Keratinocyte (primary cell): ENCODE measurements at regions not wholly inside any gene's neighbourhood (a gene's known extent, or its start where the extent isn't known, plus 50 kb on each side); places are given as distances from the start of the nearest gene placed in this dataset.

Experiments used
- DNase-seq: peaks from one replicate; pipeline ENCODE4 v3.0.0-alpha.2; 2011; ENCODE audit warnings: low read depth, missing footprints, low spot score
- FAIRE-seq: peaks from 2 replicates; lab custom pipeline; 2011; peaks lifted over from hg19 to GRCh38; lab: Jason Lieb, UNC
- H2AFZ ChIP-seq: 2 replicates; pipeline ENCODE4 v1.6.0; 2012; ENCODE audit warnings: low read length, control low read depth, inconsistent platforms; ENCODE audit not compliant: control insufficient read depth
- H3K27ac ChIP-seq: 2 replicates; pipeline ENCODE4 v1.5.1; 2011; ENCODE audit warnings: low read length; ENCODE audit not compliant: control insufficient read depth, insufficient read depth
- H3K27me3 ChIP-seq: 3 replicates; pipeline ENCODE4 v1.6.0; 2011; ENCODE audit warnings: low read length; ENCODE audit not compliant: control insufficient read depth, insufficient read depth; ENCODE audit errors: extremely low read depth
- H3K36me3 ChIP-seq, 2 experiments: 2 replicates in 1 of 2; 3 replicates in 1 of 2; pipeline ENCODE4 v1.5.1; 2011; ENCODE audit warnings: low read length in 2 of 2, mild to moderate bottlenecking in 1 of 2; ENCODE audit not compliant: control insufficient read depth in 2 of 2, insufficient read depth in 2 of 2; ENCODE audit errors: extremely low read depth in 1 of 2
- H3K4me1 ChIP-seq: 3 replicates; pipeline ENCODE4 v1.5.1; 2011; ENCODE audit warnings: low read length; ENCODE audit not compliant: control insufficient read depth, insufficient read depth; ENCODE audit errors: extremely low read depth
- H3K4me2 ChIP-seq: 3 replicates; pipeline ENCODE4 v1.6.0; 2011; ENCODE audit warnings: low read depth, low read length; ENCODE audit not compliant: control insufficient read depth, insufficient read depth; ENCODE audit errors: extremely low read depth
- H3K4me3 ChIP-seq, 3 experiments: fragments of 200-600 bp in 1 of 3; sonication (generic) in 1 of 3; 2 replicates in 2 of 3; 3 replicates in 1 of 3; pipeline ENCODE4 v1.5.1; 2011 to 2016; ENCODE audit warnings: low read length in 3 of 3, mild to moderate bottlenecking in 3 of 3, control low read depth in 2 of 3, inconsistent platforms in 1 of 3, low read depth in 1 of 3, mixed read lengths in 1 of 3, mixed run types in 1 of 3, moderate library complexity in 1 of 3; ENCODE audit not compliant: control insufficient read depth in 2 of 3, insufficient read depth in 2 of 3; ENCODE audit errors: extremely low read depth in 1 of 3
- H3K79me2 ChIP-seq: 2 replicates; pipeline ENCODE4 v1.6.0; 2012; ENCODE audit warnings: low read length; ENCODE audit not compliant: control insufficient read depth, insufficient read depth
- H3K9ac ChIP-seq: 3 replicates; pipeline ENCODE4 v1.6.0; 2011; ENCODE audit warnings: low read length; ENCODE audit not compliant: control insufficient read depth, insufficient read depth; ENCODE audit errors: extremely low read depth
- H3K9me1 ChIP-seq: 3 replicates; pipeline ENCODE4 v1.6.0; 2011; ENCODE audit warnings: low read length; ENCODE audit not compliant: control insufficient read depth, insufficient read depth; ENCODE audit errors: extremely low read depth
- H3K9me3 ChIP-seq: 2 replicates; pipeline ENCODE4 v1.5.1; 2012; ENCODE audit warnings: low read depth, low read length; ENCODE audit not compliant: control insufficient read depth
- H4K20me1 ChIP-seq: 3 replicates; pipeline ENCODE4 v1.6.0; 2011; ENCODE audit warnings: low read length; ENCODE audit not compliant: control insufficient read depth, insufficient read depth; ENCODE audit errors: extremely low read depth
- CTCF ChIP-seq, 3 experiments: IDR thresholded peaks in 1 of 3; conservative IDR thresholded peaks in 1 of 3; optimal IDR thresholded peaks in 1 of 3; 2 replicates in 2 of 3; 3 replicates in 1 of 3; pipeline versions ENCODE3 to v1.5.1; 2011; ENCODE audit warnings: low read length in 3 of 3, mild to moderate bottlenecking in 3 of 3, moderate library complexity in 2 of 3, control low read depth in 1 of 3, inconsistent platforms in 1 of 3; ENCODE audit not compliant: insufficient read depth in 2 of 3; ENCODE audit errors: extremely low read depth in 1 of 3
- EZH2 ChIP-seq: IDR thresholded peaks from one replicate; pipeline ENCODE4 v1.6.1; 2012; ENCODE audit warnings: inconsistent platforms, mild to moderate bottlenecking, low read length, moderate library complexity
- dilution Hi-C: fragments of 300-500 bp; cut with MboI; formaldehyde crosslinking; loops from one replicate; pipeline ENCODE4 v1.7.0; 2020; ENCODE audit warnings: low sequenced_read_pairs; ENCODE audit not compliant: extremely low pct_ligation_motif_present

- no peak overlapping the region for H2AFZ ChIP-seq
- no peak overlapping the region for H3K4me2 ChIP-seq
- H3K9ac ChIP-seq, result no peak overlapping the region
- H3K4me1 ChIP-seq, result no peaks in the 10 kb centered on the region
- dilution Hi-C loops, result no loop called here
- no peak overlapping the region for H3K4me3 ChIP-seq
- H4K20me1 ChIP-seq, result no peaks in the 10 kb centered on the region
- no peaks in the 10 kb centered on the region for H3K9me1 ChIP-seq
- DNase-seq, result no peak
- H3K79me2 ChIP-seq, result no peaks in the 10 kb centered on the region
- no peaks in the 10 kb centered on the region for H3K27me3 ChIP-seq
- no peak for FAIRE-seq
- H3K36me3 ChIP-seq, result no peaks in the 10 kb centered on the region
- no peak overlapping the region for H3K27ac ChIP-seq
- no peaks in the 10 kb centered on the region for H3K9me3 ChIP-seq
- TF ChIP-seq EZH2 (no peak), CTCF (optimal IDR thresholded peaks at IDR 0.05 in 1 of 3, IDR thresholded peaks at IDR 0.05 in 1 of 3, conservative IDR thresholded peaks at IDR 0.05 in 1 of 3; ENCODE audit: extremely low read depth in 1 of 3, insufficient read depth in 2 of 3, low read length in 3 of 3) (no peak)
Observed at GRCh38 chr21:19577381-19577780, 1173.8 kb upstream of the TMPRSS15 start.

- Histone ChIP-seq H2AFZ (no peak overlapping the region), H3K27ac (no peak overlapping the region), H3K9me1 (no peaks in the 10 kb centered on the region), H3K4me3 (no peak overlapping the region), H3K9me3 (no peaks in the 10 kb centered on the region), H3K27me3 (no peaks in the 10 kb centered on the region), H4K20me1 (no peaks in the 10 kb centered on the region), H3K9ac (no peak overlapping the region), H3K4me2 (no peak overlapping the region), H3K36me3 (no peaks in the 10 kb centered on the region), H3K4me1 (no peaks in the 10 kb centered on the region), H3K79me2 (no peaks in the 10 kb centered on the region)
- DNase-seq (no peak), FAIRE-seq (no peak)
- dilution Hi-C loops, result no loop called here
- TF ChIP-seq CTCF (optimal IDR thresholded peaks at IDR 0.05 in 1 of 3, IDR thresholded peaks at IDR 0.05 in 1 of 3, conservative IDR thresholded peaks at IDR 0.05 in 1 of 3; ENCODE audit: extremely low read depth in 1 of 3, insufficient read depth in 2 of 3, low read length in 3 of 3), result no peak
- TF ChIP-seq EZH2, result no peak
Observed at GRCh38 chr21:19590044-19590443, 1186.5 kb upstream of the TMPRSS15 start.
